GM12872 (cell line): ENCODE measurements at regions not wholly inside any gene's neighbourhood (a gene's known extent, or its start where the extent isn't known, plus 50 kb on each side); places are given as distances from the start of the nearest gene placed in this dataset.

Source experiments
- TF ChIP-seq, protein P1 (sequence below): IDR thresholded peaks from 3 replicates; pipeline ENCODE4 v1.5.1; 2011; ENCODE audit warnings: low read depth, mild to moderate bottlenecking, low read length, moderate library complexity; ENCODE audit not compliant: insufficient read depth

GRCh38 chr1:217188280-217189237 lies 442.3 kb downstream of the GPATCH2 start:
- TF ChIP-seq, protein P1, sequence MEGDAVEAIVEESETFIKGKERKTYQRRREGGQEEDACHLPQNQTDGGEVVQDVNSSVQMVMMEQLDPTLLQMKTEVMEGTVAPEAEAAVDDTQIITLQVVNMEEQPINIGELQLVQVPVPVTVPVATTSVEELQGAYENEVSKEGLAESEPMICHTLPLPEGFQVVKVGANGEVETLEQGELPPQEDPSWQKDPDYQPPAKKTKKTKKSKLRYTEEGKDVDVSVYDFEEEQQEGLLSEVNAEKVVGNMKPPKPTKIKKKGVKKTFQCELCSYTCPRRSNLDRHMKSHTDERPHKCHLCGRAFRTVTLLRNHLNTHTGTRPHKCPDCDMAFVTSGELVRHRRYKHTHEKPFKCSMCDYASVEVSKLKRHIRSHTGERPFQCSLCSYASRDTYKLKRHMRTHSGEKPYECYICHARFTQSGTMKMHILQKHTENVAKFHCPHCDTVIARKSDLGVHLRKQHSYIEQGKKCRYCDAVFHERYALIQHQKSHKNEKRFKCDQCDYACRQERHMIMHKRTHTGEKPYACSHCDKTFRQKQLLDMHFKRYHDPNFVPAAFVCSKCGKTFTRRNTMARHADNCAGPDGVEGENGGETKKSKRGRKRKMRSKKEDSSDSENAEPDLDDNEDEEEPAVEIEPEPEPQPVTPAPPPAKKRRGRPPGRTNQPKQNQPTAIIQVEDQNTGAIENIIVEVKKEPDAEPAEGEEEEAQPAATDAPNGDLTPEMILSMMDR = no peak

DNA sequence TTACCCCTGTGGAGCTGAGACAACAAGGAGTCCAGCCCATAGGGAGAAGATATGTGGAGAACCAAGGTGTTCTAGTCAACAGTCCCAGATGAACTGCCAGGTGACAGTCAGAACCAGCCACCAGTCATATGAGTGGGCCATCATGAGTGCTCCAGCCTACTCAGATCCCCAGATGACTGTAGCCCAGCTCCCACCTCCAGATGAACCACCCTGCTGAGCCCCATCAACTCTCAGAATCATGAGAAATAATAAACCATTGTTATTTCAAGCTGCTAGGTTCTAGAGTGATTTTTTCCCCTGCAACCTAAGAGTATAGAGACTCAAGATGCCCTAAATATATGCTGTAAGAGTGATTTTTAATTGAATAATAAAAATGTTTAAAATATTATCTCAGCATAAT lies 444.2 kb downstream of the GPATCH2 start:
- TF ChIP-seq, protein P1 = no peak

DNA sequence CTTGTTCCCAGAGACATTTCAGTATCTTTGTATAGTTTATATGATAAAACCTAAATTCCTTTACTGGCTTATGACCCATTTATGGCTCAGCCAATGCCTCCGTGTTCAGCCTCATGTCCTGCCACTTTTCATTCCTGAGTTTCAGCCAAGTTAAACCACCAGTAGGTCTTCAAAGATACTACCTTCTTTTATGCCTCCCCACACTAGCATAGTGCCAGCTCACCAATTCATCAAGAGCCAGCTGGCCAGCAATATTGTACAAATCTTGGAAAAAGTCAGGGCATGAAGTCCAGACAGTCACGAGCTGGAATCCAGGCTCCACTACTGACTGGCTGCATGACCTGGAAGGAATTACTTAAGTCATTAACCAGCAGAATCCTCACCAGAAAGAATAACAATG lies 446.0 kb downstream of the GPATCH2 start:
- TF ChIP-seq, protein P1 = no peak

DNA sequence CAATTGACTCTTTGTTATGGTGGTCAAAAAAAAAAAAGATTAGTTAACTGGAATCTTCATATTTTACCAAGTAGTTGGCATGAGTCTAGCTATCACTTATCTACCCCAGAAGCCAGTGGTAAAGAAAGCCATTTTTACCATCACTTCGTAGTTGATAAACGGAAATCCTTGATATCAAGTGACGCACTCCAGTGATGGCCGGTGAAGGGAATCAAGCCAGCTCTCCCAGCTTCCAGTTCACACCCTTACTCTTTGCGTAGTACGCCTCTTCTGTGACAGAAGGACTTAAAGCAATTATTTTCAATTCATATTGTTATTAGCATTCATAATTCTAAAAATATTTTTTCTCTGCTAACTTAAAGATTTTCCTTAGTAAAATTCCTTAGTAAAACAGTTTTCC lies 447.9 kb downstream of the GPATCH2 start:
- TF ChIP-seq, protein P1 = no peak

DNA sequence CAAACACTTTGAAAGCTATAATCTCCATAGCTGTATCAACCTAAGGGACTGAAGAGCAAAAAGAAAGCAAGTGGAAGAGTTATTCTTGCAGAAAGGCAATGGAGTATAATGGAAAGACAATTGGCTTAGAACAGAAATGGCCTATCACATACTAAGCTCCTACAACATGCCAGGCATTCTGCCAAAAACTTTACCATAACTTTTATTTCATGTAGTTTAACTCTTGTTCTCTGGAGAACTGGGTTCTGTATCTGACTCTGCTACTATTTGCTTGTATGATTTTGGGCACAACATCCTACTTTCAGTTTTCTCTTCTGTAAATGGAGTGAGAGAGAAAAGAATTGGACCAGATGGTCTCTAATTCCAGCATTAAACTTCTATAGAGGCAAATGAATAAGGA lies 449.1 kb downstream of the GPATCH2 start:
- TF ChIP-seq, protein P1 = no peak

- TF ChIP-seq, protein P1 = no peak
Measured at GRCh38 chr1:217181176-217181746, 449.6 kb downstream of the GPATCH2 start.

DNA sequence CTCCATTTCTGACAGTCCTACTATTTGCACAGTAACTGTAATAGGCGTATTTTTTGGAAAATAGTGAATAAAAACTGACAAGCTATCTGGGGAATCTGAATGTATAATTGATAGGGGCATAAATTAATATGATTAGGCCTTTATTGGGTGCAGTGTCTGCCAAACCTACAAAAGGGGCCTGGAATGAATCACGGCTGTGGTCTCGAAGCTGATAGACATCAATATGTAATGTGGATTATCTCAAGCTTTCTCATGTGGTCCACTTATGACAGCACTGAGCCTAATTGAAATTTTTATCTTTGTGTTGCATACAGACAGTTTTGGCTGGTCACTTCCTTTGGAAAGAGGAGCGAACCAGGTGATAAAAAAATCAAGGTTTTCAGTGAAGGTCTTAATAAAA lies 450.4 kb downstream of the GPATCH2 start:
- TF ChIP-seq, protein P1 = no peak
